Spleen (tissue), 11 donors: ENCODE measurements at regions not wholly inside any gene's neighbourhood (a gene's known extent, or its start where the extent isn't known, plus 50 kb on each side); places are given as distances from the start of the nearest gene placed in this dataset.
A peak's percentile ranks its signal among the peaks of the same experiment; 100 is the strongest.

Source experiments
- DNase-seq: peaks from one replicate; pipeline ENCODE4 v3.0.0-alpha.2; 2020
- H3K27ac ChIP-seq, 8 donors: fragments of 200-600 bp; sonication (generic) in 7 of 8; 1 replicate in 4 of 8; 2 replicates in 4 of 8; pipeline versions ENCODE4 v1.5.0 to v1.8.0; 2016 to 2021; ENCODE audit warnings: inconsistent platforms in 4 of 8, mild to moderate bottlenecking in 4 of 8, moderate library complexity in 1 of 8
- H3K27me3 ChIP-seq, 7 donors: fragments of 200-600 bp; sonication (generic) in 6 of 7; replicated peaks in 1 of 7; 1 replicate in 4 of 7; 2 replicates in 3 of 7; pipeline versions ENCODE4 v1.5.0 to v1.8.0; 2016 to 2021; ENCODE audit warnings: inconsistent platforms in 3 of 7, mild to moderate bottlenecking in 1 of 7
- H3K36me3 ChIP-seq, 6 donors: fragments of 200-600 bp; sonication (generic) in 5 of 6; 1 replicate in 4 of 6; 2 replicates in 2 of 6; pipeline versions ENCODE4 v1.5.0 to v1.8.0; 2016 to 2021; ENCODE audit warnings: inconsistent platforms in 2 of 6
- H3K4me1 ChIP-seq, 6 donors: fragments of 200-600 bp; sonication (generic) in 5 of 6; 1 replicate in 3 of 6; 2 replicates in 3 of 6; pipeline versions ENCODE4 v1.5.0 to v1.8.0; 2016 to 2021; ENCODE audit warnings: inconsistent platforms in 3 of 6
- H3K4me3 ChIP-seq, 8 donors: fragments of 200-600 bp; sonication (generic) in 7 of 8; 1 replicate in 4 of 8; 2 replicates in 4 of 8; pipeline versions ENCODE4 v1.5.0 to v1.8.0; 2016 to 2021; ENCODE audit warnings: inconsistent platforms in 4 of 8, mild to moderate bottlenecking in 4 of 8, moderate library complexity in 2 of 8
- H3K9me3 ChIP-seq, 8 donors: fragments of 200-600 bp; sonication (generic) in 7 of 8; 1 replicate in 4 of 8; 2 replicates in 4 of 8; pipeline versions ENCODE4 v1.5.0 to v1.8.0; 2016 to 2021; ENCODE audit warnings: inconsistent platforms in 4 of 8
- POLR2A ChIP-seq, 3 donors: fragments of 450-650 bp; IDR thresholded peaks; one replicate each; pipeline ENCODE4 v1.5.1; 2017; ENCODE audit warnings: antibody characterized with exemption in 3 of 3, mild to moderate bottlenecking in 1 of 3
- POLR2AphosphoS5 ChIP-seq, 3 donors: sonication (generic); formaldehyde crosslinking; IDR thresholded peaks; one replicate each; pipeline ENCODE4 v1.5.1; 2017; ENCODE audit warnings: antibody characterized with exemption in 3 of 3
- WGBS, 5 donors: extraction: QIAGEN DNeasy Blood & Tissue Kit in 3 of 5; methylation state at CpG; one replicate each; pipeline versions ENCODE4 v1.1.5 to v1.1.7; 2013 to 2018; 5-methylcytosine and 5-hydroxymethylcytosine counted together
- intact Hi-C: fragments of 100-400 bp; cut with DNase I; formaldehyde crosslinking; loops from one replicate; pipeline ENCODE4 v1.15.0; 2023; ENCODE audit warnings: low total_unique reads
- TF ChIP-seq, protein P1 (sequence below), 11 experiments: fragments of 200-600 bp in 7 of 11; fragments of 450-650 bp in 4 of 11; sonication (generic) in 4 of 11; IDR thresholded peaks in 8 of 11; conservative IDR thresholded peaks in 3 of 11; 1 replicate in 7 of 11; 2 replicates in 4 of 11; pipeline versions ENCODE4 v1.4.0 to v1.8.0; 2016 to 2021; ENCODE audit warnings: antibody characterized with exemption in 11 of 11, inconsistent platforms in 4 of 11, mild to moderate bottlenecking in 1 of 11
- donor health status: healthy with polysubstance abuse.
- donor health status: DM: no; HTN: no; CAD: no; lungs with moderate emphysema.
- donor health status: DM: no; HTN: no; CAD: no.
- donor health status: Bipolar disorder and iron deficiency.
- donor health status: healthy.
- donor health status: DM: no; HTN: no; CAD: no.
- donor health status: DM: yes; HTN: yes; CAD: no.

- DNase-seq = no peak
- TF ChIP-seq, protein P1, sequence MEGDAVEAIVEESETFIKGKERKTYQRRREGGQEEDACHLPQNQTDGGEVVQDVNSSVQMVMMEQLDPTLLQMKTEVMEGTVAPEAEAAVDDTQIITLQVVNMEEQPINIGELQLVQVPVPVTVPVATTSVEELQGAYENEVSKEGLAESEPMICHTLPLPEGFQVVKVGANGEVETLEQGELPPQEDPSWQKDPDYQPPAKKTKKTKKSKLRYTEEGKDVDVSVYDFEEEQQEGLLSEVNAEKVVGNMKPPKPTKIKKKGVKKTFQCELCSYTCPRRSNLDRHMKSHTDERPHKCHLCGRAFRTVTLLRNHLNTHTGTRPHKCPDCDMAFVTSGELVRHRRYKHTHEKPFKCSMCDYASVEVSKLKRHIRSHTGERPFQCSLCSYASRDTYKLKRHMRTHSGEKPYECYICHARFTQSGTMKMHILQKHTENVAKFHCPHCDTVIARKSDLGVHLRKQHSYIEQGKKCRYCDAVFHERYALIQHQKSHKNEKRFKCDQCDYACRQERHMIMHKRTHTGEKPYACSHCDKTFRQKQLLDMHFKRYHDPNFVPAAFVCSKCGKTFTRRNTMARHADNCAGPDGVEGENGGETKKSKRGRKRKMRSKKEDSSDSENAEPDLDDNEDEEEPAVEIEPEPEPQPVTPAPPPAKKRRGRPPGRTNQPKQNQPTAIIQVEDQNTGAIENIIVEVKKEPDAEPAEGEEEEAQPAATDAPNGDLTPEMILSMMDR (IDR thresholded peaks at IDR 0.05 in 8 of 11, conservative IDR thresholded peaks at IDR 0.05 in 3 of 11) = no peak
- TF ChIP-seq POLR2A (IDR thresholded peaks at IDR 0.05) (no peak), POLR2AphosphoS5 (IDR thresholded peaks at IDR 0.05) (no peak)
- Histone ChIP-seq H3K4me3 (no peak overlapping the region), H3K36me3 (no peaks in the 10 kb centered on the region), H3K4me1 (peaks cover 0 to 7% (median 4%) of the 10 kb centered on the region in 6 donors), H3K27ac (no peak overlapping the region), H3K27me3 (peaks cover 6 to 78% (median 33%) of the 10 kb centered on the region in 7 donors), H3K9me3 (no peaks in the 10 kb centered on the region)
- intact Hi-C loops = no loop called here
- WGBS, 5 donors = 37 to 67% (median 41%) methylated on average over 4 to 12 of the region's 12 CpGs
These were observed 75.2 kb downstream of the RHCG start for GRCh38 chr15:89421219-89421618.

DNA sequence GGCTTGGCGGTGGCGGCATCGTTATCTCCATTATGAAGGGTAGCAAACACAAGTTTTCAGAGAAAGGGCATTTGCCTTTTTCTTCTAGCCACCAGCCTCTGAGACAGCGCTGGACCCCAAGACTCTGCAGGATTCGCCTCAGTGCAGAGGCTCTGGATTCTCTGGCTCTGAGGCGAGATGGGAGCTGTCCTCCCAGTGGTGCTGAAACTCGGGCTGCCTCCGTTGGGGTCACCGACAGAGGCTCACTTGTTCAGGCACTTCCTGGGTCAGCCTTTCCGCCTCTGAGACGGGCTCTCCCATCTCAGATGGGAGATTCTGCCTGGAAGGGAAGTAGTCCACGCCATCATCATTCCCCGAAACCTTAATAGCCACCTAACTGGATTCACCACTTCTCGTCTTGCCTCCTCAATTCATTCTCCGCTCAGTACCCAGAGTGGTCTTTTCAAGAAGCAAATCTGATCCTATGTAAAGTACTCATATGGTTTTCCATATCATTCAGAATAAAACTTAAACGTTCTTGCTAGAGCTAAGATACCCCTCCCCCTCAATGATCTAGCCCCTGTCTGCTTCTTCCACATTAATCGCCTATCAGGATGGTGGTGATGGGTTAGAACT is 76.9 kb downstream of the RHCG start:
- no peak for DNase-seq
- WGBS, 5 donors = 18 to 20% (median 20%) methylated on average over 16 to 17 of the region's 17 CpGs
- intact Hi-C loops = no loop called here

GRCh38 chr15:89417206-89417725 is 79.1 kb downstream of the RHCG start:
- TF ChIP-seq, protein P1 (IDR thresholded peaks at IDR 0.05 in 8 of 11, conservative IDR thresholded peaks at IDR 0.05 in 3 of 11) = no peak
- Histone ChIP-seq H3K27ac (no peak overlapping the region), H3K9me3 (no peaks in the 10 kb centered on the region), H3K4me3 (no peak overlapping the region), H3K4me1 (peaks cover 0 to 11% (median 8%) of the 10 kb centered on the region in 6 donors), H3K36me3 (no peaks in the 10 kb centered on the region), H3K27me3 (peaks cover 19 to 100% (median 68%) of the 10 kb centered on the region in 7 donors)
- WGBS, 5 donors = 37 to 54% (median 40%) methylated on average over 19 to 22 of the region's 22 CpGs
- DNase-seq = no peak
- intact Hi-C loops = no loop called here

More for the DNA sequence above, 76.9 kb downstream of the RHCG start:
- no peak overlapping the region for H3K4me3 ChIP-seq
- H3K27ac ChIP-seq = no peak overlapping the region
- H3K9me3 ChIP-seq = no peaks in the 10 kb centered on the region
- H3K4me1 ChIP-seq = peaks cover 0 to 11% (median 8%) of the 10 kb centered on the region in 6 donors
- peaks cover 7 to 84% (median 46%) of the 10 kb centered on the region in 7 donors for H3K27me3 ChIP-seq
- TF ChIP-seq POLR2A (IDR thresholded peaks at IDR 0.05) = no peak
- TF ChIP-seq POLR2AphosphoS5 (IDR thresholded peaks at IDR 0.05) = no peak
- TF ChIP-seq, protein P1 (IDR thresholded peaks at IDR 0.05 in 8 of 11, conservative IDR thresholded peaks at IDR 0.05 in 3 of 11) = no peak
- H3K36me3 ChIP-seq = no peaks in the 10 kb centered on the region

GRCh38 chr15:89416339-89417183 is 79.8 kb downstream of the RHCG start:
- TF ChIP-seq, protein P1 (IDR thresholded peaks at IDR 0.05 in 8 of 11, conservative IDR thresholded peaks at IDR 0.05 in 3 of 11) = peak; percentile 40 to 86 (median 71)
- TF ChIP-seq POLR2A (IDR thresholded peaks at IDR 0.05) = no peak
- Histone ChIP-seq H3K9me3 (no peaks in the 10 kb centered on the region), H3K4me1 (peaks cover 0 to 17% (median 12%) of the 10 kb centered on the region in 6 donors), H3K27ac (no peak overlapping the region), H3K4me3 (peak overlapping the region in 1 of 8 donors; percentile 35), H3K36me3 (no peaks in the 10 kb centered on the region), H3K27me3 (peaks cover 25 to 100% (median 75%) of the 10 kb centered on the region in 7 donors)
- intact Hi-C loops = no loop called here
- peak; percentile 86 for DNase-seq
- 5 to 14% (median 7%) methylated on average over 30 to 47 of the region's 47 CpGs for WGBS, 5 donors
